Stimulated activated CD4-positive, alpha-beta T cell treated with anti-CD3 and anti-CD28 coated beads, Interleukin-2, amount 100 ng/mL, for 48 hours (primary cell): ENCODE measurements at regions not wholly inside any gene's neighbourhood (a gene's known extent, or its start where the extent isn't known, plus 50 kb on each side); places are given as distances from the start of the nearest gene placed in this dataset.
A peak's percentile ranks its signal among the peaks of the same experiment; 100 is the strongest.

Source experiments
- DNase-seq, 2 donors: peaks; one replicate each; pipeline ENCODE4 v3.0.0-alpha.2; 2020

- DNase-seq = no peak
These were observed 580.0 kb upstream of the MARCKS start for GRCh38 chr6:113277111-113277510.

DNA sequence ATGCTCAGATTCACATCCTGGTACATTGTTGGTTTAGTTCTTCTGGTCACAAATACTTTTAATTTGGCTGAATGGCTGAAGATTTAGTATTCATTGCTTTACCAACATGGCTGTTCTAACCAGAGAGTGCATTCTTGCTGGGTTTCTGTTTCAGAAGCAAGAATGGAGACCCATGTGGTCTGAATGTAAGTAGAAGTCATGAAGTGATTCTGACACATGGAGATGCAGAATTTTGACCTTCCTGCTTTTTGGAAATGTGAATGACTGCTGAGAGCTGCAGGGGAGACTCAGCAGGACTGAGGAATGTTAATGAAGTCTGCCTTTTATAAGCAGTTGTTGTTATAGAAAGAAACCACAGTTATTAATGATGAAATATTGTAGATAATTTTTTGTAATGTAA is 576.1 kb upstream of the MARCKS start:
- DNase-seq = no peak

DNA sequence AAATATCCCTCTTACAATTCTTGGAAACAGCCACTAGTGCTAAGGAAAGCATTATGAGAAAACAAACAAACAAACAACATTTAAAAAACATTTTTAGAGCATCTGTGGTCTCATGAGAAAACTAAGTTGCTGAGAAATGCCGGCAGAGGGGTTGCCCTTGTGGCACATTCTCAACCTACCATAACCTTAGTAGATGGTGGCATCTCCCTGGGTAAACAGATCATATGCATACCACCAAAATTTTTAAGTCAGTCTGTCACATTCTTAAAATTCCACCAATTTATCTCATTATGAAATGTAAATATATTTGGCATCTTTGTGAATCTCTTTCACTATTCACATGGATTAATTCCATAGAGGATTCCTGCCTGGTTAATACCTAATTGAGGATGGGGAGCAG is 575.7 kb upstream of the MARCKS start:
- no peak for DNase-seq

DNA sequence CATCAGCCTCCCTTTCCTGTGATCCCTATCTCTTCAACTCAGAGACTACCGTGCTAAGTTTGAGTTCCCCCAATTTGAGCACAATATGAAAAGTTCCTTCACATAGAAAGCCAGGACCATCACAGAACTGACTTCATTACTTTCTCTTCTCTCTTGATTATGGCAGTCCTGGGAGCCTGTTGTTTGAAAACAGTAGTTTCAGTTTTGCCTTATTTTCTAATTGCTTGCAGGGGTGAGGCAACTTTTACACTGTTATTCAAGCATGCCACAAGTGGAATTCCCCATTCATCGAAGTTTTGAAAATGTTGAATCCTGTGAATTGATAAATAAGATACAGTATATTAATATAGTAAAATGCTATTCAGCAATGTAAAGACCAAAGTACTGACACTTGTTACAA is 569.7 kb upstream of the MARCKS start:
- no peak for DNase-seq

GRCh38 chr6:113288409-113288808 is 568.7 kb upstream of the MARCKS start:
- DNase-seq = no peak

DNA sequence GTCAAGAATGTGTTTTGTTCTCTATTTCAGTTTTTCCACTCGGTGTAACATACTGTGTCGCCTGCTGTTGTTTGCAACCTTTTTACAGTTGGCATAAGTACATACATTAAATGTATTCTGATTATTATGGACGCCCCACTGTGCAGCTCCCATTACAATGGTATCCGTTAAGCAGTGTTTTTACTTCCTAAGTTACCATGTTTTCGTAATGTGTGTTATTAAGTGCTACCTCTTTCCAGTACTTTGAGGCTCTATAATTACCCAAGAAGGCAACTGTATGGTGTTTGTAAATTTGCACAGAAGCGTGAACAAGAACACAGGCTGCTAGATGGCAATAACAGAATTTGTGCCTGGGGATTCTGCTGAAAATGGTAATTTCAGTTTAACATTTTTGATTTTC is 568.0 kb upstream of the MARCKS start:
- no peak for DNase-seq

- no peak for DNase-seq
These were observed 566.5 kb upstream of the MARCKS start for GRCh38 chr6:113290684-113291083.

GRCh38 chr6:113291751-113292445 is 565.2 kb upstream of the MARCKS start:
- DNase-seq = no peak

DNA sequence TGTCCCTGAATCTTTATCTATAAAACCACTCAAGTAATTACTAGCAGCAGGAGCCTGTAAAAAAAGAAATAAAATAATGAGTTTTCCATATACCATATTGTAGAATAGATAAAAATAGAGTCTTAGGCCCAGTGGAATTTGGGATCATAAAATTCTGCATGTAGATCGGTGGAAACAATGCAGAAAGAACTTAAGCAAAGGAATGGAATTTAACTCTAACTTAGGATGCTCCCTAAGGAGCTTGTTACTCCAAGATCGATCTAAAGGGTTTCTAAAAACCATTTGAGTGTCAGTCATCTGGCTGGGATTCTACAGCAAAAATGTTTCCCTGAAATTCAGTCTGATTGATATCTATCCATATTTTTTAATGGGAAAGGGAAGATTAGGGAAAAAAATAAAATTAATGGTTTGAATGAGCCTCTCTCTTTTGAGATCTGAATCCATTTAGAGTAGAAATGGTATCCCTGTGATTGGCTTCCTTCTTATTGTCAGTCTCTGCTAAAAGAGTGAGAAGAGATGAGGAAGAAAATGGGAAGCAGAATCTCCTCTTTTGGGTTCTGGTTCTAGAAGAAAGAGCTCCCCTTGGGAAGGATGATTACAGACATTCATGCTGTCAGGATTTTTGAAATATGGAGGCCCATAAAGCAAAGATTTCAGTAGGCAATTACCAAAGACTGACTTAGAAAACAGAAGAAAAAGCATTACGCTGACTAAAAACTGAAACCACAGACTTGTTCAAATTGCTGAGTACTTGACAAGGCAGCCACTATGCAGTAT is 564.3 kb upstream of the MARCKS start:
- DNase-seq = no peak

DNA sequence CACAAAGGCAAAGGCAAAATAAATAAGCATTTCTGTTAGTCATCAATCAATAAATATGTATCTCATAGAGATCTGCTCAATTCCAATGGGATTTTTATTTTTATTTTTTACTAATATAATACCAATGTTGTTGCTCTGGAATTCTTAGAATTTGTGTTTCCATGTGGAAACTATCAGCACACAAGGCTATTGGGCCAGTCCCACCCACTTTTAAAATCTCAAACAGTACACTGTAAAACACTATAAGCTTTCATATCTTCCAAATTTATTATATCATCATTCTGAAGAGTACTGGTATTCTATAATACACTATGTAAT is 563.8 kb upstream of the MARCKS start:
- DNase-seq = no peak

DNA sequence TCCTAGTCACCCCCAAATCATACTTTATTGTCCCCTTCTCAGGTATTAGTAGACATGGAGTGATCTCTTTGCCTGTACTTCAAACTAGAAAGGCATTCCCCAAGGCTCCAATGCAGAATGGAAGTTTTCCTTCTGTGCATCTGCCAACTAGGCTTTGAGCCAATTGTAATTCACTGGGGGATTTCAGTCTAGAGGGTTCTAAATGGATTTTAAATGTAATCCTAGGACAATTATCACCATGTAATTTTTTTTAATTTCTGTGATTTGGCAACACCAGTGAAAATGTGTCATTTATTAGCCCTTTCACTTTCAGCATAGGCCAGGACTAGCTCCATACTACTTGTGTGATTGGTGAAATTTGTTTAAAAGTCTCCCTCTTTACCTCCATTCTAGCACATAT is 557.6 kb upstream of the MARCKS start:
- DNase-seq = no peak

DNA sequence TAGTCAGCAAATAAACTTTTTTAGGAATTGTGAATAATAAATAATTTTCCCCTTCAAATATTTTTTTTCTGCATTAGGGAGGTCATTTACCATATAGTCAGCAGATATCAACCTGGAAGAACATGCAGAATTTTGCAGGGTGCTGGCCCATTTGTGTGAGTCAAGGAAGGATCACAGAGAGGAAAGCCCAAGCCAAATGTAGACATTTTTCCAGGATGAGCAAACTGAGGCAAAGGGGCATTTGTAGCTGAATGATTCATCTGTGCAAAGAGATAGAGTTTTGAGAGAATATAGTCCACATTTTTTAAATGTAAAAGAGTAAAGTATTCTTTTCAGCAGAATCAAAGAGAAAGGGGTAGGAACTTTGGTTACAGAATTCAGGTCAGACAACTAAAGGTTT is 555.5 kb upstream of the MARCKS start:
- no peak for DNase-seq

- no peak for DNase-seq
These were observed 553.0 kb upstream of the MARCKS start for GRCh38 chr6:113304116-113304515.

DNA sequence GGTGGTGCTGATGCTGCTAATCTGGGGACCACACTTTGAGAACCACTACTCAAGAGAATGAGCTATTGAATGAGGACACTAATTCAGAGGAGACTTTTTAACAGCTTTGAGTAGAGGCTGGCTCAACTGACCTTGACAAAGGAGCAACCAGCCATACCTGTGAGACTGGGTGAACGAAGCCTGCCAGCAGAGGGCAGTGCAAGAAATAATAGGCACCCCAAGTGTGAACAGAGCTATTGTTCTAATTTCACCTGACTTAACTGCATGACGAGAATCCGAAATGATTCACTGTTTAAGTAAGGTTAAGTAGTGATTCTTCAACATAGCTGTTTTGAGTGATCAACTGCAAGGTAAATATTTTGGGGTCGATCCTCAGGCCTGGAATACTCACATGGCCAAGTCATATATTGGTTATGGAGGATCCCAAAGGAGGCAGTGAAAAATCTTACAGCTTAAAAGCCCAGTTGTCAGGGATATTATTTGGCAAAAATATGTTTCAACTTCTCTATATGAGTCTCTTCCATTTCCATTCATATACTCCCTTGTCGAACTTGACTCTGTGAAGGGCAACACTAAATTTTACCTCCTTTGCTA is 550.5 kb upstream of the MARCKS start:
- peak; percentile 35 to 36 for DNase-seq

DNA sequence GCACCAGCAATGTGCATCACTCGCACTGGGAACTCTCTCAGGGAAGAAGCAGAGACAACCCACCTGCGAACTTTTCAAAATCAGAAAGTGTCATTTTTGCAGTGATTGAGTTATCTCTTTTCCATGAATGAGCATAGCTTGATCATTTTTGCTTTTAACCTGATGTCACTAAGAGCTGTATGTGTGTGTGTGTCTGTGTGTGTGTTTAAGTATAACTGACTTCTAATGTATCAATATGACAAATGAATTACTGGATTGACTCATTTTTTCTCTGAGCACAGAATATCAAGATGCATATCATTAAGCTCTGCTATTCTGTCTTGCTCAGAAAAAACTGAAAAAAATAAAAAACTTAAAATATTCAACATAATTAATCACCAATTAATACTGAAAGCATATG is 548.9 kb upstream of the MARCKS start:
- DNase-seq = no peak

DNA sequence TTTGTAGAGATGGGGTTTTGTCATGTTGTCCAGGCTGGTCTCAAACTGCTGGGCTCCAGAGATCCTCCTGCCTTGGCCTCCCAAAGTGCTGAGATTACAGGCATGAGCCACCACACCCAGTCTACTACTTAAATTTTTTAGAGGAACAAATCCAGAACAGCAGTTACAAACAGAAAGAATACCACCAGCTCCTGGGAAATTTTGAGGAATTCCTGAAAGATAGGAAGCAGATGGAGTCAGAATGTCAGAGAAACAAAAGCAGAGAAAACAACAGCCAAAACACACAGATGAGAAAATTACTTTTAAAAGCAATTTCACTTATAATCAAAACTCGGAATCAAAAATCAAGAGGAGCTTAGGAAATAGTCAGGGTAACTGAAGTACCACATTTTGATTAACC is 543.3 kb upstream of the MARCKS start:
- no peak for DNase-seq

DNA sequence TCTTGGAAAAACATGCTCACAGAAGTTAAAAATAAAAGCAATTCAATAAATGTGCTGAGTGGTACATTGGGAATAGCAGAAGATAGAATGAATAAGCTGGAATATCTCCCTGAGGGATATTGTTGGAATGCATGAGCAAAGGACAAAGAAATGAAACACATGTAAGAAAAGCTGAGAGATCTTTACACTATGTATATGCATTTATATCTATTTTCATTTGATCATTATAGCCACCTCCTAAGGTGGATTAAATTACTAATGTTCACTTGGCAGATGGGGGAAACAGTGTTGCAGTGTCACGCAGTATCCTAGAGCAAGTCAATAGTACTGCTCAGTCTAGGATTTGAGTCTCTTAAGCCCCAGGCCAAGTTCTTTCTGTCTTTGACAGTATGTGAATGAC is 542.0 kb upstream of the MARCKS start:
- no peak for DNase-seq

DNA sequence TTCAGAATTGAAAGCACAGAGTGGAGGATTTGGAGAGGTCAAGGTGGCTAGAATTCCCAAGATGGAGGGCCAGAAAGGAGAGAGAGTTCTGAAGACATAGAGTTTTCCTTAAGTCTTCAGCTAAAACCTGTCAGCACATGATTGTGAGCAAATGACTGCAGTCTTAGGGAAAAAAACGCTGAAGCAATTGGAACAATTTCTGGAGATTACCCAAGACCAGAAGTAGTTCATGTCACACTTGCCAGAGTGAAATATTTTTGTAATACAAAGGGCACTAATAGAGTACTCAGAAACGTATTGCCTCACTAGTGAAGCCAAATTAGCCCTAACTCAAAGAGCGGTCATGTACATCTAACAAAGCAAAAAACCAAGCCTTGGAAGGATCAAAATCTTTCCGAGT is 541.3 kb upstream of the MARCKS start:
- DNase-seq = no peak

DNA sequence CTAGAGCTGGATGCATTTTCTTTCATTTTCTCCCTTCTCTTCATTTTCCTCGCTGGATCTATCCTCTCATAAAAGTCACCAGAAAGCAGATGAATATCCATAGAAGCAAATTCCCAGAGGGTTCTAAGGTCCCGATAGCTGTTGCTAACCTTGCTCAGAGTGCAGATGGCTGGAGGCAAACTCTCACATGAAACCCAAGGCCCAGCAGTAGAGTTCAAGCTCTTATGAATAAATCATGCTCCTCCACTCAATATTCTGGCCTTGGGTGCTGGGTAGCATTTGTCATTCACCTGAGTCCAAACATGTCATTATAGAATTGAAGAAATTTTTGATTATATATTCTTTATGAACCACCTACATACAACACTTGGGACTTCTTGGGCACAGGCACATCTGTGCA is 539.7 kb upstream of the MARCKS start:
- DNase-seq = no peak

GRCh38 chr6:113317891-113318574 is 539.1 kb upstream of the MARCKS start:
- DNase-seq = no peak

DNA sequence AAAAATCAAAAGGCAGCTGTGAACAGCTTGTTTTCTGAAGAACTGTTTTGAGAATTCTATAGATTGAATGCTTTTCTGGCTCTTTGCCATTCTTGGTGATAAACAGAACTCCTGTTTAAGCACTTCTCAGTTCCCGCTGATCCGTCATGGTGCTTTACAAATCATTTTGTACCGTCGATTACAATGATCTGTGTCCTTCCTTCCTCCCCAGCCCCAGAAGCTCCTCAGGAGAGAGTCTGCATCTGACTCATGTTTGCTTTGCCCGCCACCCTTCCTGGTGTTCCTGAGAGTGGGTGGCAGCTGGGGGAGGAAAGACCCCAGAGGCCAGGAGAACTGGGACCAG is 538.6 kb upstream of the MARCKS start:
- DNase-seq = no peak

DNA sequence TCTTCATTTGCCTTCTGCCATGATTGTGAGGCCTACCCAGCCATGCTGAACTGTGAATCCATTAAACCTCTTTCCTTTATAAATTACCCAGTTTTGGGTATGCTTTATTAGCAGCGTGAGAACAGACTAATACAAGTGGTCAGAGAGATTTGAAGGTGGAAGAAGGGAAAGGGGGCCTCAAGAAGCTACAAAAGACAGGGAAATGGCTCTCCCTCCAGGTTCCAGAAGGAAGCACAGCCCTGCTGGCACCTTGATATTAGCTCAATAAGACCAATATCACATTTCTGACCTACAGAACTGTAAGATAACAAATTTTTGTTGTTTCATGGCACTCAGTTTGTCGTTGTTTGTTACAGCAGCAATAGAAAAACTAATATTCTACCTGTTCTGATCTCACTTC is 536.5 kb upstream of the MARCKS start:
- DNase-seq = no peak

GRCh38 chr6:113326781-113327180 is 530.4 kb upstream of the MARCKS start:
- DNase-seq = no peak

DNA sequence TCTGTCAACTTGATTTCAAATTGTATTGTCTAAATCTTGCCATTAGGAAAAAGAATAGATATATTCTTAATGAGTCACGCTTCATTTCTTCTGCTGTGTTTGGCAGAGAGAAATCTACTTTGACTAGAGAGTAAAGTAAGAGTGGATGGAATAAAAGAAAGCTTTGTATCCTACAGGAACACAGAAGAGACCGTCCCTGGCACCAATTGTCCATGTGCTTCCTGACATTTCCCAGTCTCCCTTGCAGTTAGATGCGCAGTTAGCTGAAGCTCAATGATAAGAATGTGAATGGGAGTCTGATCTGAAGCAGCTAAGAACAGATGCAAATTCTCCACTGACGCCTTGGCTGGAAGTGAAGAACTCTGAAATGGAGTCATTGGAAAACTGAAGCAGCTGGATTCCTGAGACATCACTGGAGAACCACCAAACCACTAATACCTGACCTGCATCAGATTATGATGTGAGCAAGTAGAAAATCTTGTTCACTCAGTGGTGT is 528.2 kb upstream of the MARCKS start:
- DNase-seq = no peak
